Dermis microvascular lymphatic vessel endothelial cell (primary cell): ENCODE measurements at regions not wholly inside any gene's neighbourhood (a gene's known extent, or its start where the extent isn't known, plus 50 kb on each side); places are given as distances from the start of the nearest gene placed in this dataset.

Experiments
- DNase-seq, 2 donors: peaks; one replicate each; pipeline versions ENCODE4 v3.0.0 to v3.0.0-alpha.2; 2010; ENCODE audit warnings: low read depth in 2 of 2

DNA sequence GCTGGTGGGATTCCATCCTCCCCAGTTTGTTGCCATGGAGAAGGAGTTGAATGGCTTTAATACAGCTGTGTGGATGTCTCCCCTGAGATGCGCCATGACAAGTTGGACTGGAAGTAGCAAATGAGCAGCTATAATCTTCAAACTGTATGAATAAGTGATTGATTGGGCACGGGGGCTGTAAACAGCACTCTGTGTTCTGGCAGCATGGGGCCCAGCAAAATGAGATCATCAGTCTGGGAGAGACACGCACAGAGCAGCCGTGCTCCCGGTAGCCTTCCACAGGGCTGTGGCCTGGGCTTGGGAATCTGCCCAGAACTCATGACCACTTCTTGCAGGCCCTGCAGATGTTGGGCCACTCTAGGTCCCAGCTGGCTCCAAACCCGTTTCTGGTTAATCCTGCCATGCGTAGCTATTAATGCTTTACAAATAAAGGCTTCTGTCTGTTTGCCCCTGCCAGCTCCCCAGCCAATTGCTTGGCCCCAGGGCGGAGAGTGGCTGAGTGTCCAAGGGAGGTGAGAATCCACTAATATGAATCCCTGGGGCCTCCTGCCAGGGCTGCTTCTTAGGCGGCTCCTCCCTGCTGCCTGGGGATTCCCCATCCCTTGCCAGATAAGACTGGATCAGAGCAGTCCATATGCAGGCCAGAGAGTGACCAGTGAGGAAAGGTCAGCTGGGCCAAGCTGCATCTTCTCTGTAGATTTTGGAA lies 642.9 kb downstream of the AJAP1 start:
- no peak for DNase-seq

DNA sequence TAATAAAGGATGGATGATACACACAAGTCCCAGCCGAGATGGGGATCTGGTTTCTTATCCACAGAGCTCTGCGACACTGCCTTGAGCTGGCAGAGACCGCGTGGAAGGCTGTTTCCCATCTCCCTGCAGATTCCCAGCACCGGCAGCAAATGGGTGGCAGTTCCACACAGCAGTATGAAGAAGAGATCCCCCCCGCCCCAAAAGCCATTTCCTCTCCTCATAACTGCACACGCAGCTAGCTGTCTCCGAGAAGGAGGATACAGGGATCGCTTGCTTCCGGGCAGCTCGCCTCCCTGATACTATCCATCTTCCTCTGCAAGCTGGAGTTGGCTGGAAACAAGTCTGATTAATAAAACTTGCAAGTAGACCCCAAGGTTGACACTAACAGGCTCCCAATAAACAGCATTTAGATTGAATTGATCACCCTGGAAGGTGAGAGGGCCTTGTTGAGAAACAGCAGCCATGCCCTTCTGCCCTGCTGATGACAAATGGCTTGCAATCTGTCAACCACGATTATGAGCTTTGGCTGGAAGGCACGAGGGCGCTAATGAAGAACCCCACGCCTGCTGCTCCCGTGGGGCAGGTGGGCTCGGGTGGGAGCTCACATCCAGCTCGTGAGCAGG lies 642.3 kb downstream of the AJAP1 start:
- no peak for DNase-seq

DNA sequence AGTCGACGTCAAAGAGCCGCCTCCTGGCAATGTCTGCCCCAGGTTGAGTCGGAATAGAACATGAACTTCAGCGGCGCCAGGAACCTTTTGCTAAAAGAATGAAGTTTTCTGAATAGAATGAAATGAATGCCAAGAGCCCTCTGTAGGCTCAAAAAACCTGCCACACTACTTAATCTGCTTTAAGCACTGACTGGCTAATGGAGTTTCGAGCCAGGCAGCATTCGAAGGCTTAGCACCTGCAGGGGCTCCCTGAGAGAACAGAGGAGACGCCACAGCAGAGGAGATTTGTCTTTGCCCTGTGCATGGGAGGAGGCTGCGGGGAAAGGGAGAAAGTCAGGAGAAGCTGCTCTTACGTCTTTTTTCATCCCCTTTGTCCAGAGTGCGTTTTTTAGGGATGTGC lies 641.7 kb downstream of the AJAP1 start:
- no peak for DNase-seq

DNA sequence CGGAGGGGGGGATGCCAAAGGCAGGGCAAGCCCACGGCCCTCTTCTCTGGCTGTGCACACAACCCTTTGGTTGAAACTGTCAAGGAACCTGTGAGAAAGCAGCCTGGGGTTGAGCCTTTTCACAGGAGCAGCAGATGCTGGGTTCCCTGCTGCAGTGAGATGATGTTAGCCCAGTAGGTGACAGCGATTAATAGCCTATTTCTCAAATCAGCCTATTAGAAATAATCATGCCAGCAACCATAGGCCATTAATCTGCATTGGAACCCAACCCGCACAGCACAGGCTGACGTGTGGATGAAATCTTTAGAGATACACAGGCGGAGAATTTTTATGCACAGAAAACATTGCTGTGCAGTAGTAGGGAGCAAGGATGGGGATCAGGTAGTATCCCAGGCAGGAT lies 637.5 kb downstream of the AJAP1 start:
- DNase-seq, result no peak

DNA sequence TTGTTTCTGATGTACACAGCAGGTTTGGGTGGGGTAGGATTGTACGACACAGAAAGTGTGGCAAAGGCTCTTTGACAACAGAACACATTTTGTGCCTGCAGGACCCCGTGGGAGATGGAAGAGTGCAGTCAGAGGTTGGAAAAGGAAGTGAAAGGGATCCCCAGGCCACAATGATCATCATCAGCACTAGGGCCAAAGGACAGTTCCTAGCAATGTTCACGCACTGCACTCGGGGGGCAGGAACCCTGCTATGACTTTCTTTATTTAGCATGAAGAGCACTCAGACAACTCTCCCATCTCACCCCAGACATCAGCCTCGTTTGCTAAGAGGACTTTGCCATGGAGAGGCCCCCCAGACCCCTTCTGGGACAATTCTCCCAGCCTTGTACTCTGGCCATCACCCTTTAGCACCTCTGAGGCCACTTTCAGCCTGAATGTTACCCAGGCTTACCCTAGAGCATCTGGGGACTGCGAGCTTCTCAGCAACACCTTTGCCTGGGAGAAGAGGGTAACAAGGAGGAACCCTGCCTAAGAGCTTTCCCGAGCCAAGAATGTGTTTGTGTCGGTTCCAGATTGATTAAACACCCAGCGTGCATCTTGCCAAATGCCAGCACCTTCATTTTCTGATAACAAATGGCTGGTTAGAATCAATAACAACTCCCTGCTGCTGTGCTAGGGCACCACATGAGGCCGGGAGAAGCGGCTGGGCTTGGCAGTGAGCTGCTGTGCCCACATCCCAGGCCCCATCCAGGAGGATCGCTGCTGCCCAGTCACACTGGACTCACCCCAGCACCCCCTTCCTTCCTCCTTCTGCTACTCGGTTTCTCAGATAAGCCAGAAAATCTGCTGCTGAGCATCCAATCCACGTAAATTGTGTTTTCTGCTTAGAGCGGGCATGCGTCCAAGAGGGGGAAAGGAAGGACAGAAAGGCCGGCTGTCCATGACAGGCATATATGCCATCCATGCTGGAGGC lies 633.1 kb downstream of the AJAP1 start:
- no peak for DNase-seq

DNA sequence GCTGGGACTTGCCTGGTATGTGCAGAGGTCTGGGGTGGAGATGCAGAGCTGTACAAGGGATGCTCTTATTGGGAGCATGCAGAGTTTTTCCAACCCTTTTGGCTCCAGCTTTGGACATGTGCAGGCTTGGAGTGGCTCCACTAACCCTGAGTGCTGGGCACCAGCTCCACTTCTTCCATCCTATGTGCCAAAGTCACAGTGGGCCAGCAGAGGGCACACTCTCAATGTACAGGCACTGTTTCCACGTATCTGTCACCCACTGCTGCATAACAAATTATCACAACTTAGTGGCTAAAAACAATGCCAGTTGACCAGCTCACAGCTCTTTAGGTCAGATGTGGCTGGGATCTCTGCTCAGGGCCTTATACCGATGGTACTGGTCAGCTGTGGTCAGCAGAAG lies 631.8 kb downstream of the AJAP1 start:
- no peak for DNase-seq

DNA sequence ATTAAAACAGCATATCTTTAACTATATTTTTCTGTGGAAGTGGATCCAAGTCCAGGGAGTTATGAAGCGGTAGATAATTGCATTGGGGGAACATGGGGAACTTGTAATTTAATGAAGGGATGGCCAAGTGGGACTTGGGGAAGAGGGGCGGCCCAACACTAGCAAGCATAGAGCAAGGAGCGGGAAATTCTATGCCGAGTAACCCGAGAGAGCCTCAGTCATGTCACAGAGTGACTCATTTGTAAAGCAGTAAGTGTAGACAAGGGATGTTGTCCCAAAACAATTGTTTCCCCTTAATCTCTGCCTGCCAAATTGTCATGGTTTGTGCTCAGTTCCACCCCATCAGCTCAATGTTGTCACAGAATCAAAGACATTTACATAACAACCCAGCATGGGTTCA lies 620.1 kb downstream of the AJAP1 start:
- no peak for DNase-seq

DNA sequence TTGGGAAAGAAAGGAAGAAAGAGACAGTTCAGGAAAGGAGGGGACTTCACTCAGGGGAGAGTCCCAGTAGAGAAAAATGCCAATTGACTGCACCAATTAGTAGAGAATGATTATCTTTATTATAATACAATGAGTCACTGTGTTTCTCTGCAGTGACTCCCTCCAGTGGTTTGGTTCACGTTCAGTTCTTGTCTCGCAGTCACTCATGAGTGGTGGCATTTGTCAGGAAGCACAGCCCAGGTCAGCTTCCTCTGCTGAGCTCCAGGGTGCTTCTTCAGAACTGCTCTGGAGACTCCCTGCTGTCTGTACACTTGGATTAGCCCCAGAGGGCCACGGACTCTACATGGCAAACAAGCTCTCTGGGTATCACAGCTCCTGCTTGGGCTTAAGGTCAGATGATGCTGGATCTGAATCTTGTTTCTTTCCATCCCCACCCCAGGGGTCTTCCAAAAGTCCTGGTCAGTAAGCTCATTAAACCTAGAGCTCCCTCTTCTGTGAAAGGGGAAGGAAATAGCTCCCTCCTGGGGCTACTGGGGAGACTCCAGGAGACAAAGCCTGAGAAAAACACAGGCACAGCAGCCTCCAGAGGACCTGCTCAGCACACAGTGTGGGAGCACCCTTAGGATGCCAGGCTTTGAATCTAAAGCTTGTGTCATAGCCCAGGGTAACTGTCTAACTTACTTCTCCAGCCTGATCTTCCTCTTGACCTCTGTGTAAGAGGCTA lies 619.0 kb downstream of the AJAP1 start:
- DNase-seq, result no peak

DNA sequence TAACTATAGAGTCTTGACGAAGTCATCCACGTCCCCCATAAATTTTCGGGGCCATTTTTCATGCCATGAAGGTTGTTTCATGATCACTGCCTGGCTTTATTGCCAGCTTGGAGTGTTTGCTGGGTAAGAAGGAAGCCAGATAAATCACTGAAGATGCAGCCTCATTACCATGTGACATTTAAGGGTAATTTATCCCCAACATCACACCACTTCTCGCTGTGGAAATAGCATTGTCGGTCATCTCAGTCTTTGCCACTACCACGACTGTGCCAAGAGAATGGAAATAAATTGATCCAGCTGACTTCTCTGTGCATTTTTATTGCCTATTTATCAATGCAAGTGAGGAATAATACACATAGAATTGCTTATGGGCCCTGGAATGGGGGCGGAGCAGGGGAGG lies 617.9 kb downstream of the AJAP1 start:
- DNase-seq, result no peak

DNA sequence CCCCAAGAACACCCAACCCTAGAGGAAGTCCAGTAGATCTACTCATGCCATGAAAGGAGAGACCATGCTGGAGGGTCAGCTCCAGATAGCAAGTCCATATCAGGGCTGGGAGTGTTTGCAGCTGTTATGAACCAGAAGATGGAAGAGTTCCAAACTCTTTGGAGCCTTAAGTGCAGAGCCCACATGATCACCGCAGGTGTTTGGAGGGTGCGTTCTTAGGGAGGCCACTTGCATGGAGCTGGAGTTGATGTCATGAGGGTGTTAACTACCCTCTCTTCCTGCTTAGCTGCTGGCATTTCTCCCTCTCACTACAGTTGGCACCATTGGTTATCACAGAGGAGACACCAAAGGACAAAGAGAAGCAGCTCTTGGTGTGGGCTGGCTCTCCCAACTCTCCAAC lies 616.9 kb downstream of the AJAP1 start:
- no peak for DNase-seq

DNA sequence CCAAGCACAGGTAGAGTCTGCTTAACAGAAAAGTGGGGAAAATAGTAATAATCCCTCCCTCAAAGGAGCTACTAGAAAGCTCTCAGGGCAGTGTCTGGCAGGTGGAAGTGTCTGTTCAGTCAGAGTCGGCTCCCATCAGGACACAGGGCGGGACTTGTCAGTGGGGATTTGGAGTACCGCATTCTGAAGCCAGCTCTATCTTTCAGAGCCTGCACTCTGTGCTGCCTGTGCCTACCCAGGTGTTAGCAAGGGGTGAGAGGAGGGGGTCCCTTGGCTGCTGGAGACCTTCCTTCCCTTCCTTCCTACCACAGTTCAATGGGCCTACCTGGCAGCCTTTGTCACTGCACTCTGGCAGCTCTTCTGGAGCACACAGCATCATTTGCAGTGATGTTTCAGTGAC lies 615.5 kb downstream of the AJAP1 start:
- DNase-seq, result no peak

DNA sequence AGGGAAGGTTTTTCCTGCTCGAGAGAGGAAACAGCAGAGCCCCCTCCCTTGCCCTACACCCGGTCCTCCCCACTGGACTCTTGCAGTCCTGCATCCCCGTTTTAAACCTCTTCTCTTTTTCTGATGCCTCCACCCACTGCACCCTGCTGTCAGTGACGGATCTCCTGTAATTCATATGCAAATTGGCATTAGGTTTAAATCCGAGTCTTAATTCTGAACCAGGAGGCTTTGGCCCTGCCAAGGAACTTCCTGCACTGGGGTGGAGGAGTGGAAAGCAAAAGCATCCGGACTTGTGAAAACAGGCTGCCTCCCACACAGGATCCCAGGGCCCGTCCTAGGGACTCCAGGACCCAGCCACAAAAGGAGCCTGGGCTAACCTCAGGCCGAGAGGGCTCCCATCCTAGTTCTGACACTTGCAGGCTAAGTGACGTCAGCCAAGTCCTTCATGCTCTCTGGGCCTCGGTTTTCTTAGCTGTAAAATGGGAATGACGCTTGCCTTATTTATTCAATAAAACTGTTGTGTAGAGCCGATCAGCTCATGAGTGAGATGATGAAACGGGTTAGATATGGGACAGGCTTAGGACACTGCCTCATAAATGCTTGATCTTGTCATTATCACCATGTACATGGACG lies 613.3 kb downstream of the AJAP1 start:
- DNase-seq, result no peak

DNA sequence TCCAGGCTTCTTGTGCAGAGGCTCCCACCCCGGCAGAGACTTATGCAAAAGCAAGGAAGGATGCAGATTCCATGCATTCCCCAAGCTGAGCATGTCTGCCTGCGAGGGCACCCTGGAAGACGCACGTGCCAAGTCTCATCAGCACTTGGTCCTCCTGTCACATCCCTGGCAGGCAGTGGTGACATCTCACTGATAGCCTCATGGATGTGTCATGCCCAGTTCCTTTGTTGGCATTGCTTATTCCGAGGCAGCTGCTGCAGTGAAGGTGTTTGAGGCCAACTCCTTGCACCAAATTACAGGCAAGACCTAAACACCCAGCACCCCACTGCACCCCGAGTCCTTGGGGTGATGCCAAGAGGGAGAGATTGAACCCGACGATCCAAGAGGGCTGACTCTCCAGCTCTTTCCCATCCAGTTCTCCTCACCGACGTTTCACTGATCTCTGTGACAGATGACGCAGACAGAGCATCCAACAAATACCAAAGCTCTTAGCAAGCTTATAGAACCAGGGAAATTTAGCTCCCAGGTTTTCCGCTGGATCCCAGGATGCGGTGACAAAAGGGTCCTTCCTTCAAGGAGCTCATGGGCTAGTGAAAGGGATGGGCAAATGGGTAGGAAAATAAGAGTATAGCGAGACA lies 611.1 kb downstream of the AJAP1 start:
- DNase-seq, result no peak

DNA sequence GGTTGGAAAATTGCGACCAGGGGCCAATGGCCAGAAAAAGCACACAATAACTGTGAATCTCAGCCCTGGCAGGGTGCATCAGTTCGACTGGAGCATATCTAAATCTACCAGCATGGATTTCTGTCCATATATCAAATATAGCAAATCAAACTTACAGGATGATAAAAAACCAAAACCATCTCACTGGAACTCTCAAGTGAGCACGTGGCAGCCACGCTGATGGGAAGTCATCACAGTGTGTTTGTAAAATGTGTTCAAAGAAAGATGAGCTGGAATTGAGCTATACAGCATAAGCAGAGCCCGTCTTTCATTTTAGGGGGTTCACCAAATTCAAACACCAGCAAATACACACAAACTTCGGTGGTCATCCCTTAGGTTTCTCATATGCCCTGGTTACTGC lies 610.1 kb downstream of the AJAP1 start:
- DNase-seq, result no peak

DNA sequence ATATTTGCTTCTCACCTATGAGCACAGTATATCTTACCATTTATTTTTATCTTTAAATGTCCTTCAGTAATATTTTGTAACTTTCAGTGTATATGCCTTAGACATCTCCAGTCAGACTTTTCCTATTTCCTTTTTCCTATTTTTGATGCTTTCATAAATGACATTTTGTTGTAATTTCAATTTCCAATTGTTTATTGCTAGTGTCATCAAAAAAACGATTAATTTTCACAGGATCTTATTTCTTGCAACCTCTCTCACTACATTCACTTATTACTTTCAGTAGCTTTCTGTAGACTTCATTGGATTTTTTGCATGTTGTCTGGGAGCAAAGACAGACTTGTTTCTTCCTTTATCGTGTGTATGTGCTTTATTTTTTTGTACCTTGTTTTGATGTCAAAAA lies 602.4 kb downstream of the AJAP1 start:
- DNase-seq, result no peak

DNA sequence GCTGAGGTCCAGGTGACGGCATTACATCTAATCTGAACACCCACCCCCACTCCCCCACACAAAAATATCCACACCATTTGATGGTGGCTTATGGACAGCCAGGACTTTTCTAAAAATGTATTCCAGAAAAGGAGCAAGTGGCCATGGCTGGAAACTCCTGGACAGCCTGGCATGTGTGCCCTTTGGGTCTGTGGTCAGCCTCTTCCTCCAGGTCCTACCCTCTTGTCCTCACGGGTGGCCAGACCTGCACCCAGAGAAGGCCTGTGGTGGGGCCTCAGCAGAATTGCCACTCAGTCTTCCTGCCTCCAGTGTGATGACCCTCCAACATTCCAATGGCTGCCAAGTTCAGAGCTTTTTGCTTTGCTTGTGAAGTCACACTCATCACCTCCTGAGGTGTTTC lies 600.6 kb downstream of the AJAP1 start:
- DNase-seq, result no peak

DNA sequence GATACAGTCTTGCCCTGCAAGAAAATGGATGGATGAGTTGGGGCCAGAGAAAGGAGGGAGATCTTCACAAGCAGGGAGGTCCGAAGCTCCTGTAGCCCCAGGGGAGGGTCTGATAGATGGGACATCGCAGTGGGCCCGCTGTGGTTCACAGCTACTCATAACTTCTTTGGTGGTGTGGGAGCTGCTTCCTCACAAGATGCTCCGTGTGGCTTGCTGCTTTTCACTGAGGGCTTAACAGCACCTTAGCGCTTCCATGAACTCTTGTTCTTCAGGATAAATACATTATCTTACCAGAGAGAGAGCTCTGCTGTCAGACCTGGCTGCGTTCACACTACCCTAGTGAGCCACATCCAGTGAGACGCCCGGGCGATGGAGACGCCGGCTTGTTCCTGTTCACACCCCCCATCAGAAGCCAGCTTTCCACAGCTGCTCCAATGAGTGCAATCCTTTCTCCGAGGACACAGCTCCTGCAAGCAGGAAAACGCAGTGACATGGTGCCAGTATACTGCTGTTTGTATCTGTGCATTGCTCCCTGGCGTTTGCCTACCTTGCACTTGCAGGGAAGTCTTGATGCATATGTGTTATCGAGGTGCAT lies 599.8 kb downstream of the AJAP1 start:
- DNase-seq, result no peak

DNA sequence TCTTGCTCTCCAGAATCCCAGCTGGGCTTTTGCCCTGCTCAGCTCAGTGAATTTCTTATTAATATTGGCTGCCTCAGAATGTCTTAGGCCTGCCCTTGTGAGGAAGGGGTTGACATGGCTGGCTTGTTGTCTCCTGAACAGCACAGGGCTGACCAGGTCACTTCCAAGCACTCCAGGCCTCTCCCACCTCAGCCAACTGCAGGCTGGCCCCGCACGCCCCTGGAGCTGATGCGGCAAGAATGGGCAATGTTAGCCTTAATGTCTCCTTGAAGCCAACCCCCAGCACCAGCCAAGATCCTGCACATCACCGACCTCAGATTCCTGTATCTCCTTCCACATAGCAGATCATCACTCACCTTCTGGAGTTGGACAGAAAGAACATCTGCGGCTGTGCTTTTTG lies 598.6 kb downstream of the AJAP1 start:
- no peak for DNase-seq

DNA sequence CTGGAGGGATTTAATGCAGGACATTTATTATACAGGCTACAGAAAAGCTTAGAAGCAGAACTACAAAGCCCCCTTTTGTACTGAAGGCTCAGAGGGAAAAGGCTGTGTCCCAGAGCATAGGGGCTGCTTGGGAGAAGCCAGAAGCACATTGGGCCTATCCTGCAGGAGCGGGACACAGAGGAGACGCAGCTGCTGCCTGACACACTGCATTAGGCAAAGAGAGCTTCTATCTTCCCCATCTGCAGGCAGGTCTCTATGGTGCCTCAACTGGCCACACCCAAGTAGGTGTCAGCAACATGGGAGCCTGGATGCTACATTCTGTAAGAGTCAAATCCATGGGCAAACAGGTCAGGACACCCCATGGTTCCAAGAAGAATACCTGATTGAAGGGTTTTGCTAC lies 595.9 kb downstream of the AJAP1 start:
- no peak for DNase-seq

DNA sequence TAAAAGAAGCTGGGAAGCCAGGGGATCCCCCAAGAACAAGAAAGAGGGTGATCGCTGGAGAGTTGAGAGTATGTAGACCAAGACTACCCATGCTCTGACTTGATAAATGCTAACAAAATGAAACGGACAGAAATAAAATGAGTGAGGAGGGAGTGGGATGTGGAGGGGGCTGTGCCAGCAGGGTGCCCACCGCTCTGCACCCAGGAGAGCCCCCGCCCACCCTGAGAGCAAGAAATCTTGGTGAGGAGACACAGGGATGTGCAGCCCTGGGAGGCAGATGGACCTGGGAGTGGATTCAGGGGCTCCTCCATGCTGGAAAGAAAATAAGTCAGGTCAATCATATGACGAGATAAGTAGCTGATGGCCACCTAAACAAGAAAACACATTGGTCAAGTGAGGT lies 590.9 kb downstream of the AJAP1 start:
- DNase-seq, result no peak
